GM12878 (cell line): ENCODE measurements at regions not wholly inside any gene's neighbourhood (a gene's known extent, or its start where the extent isn't known, plus 50 kb on each side); places are given as distances from the start of the nearest gene placed in this dataset.

Source experiments
- ATAC-seq: fragments of 200-7000 bp; cut with Tn5 transposase; 3 replicates; pipeline ENCODE4 v1.9.1; 2020; ENCODE audit warnings: mild to moderate bottlenecking, moderate library complexity
- BruUV-seq: library from RNA; stranded (reverse); fragments of 400-500 nt; replicated peaks from 2 replicates; lab custom pipeline; 2021; lab: Mats Ljungman, UMichigan
- CTCF ChIA-PET: fragments of 300-600 bp; sonication (Branson Sonifier 250); formaldehyde crosslinking; extraction: SDS; loops from one replicate; lab custom pipeline; 2021; ENCODE audit warnings: inconsistent platforms; lab: Yijun Ruan, JAX
- POLR2A ChIA-PET: fragments of 350-600 bp; formaldehyde crosslinking; extraction: SDS; loops from one replicate; lab custom pipeline; 2021; ENCODE audit warnings: inconsistent platforms; lab: Charles Lee
- RAD21 ChIA-PET: fragments of 300-600 bp; sonication (Branson Sonifier 250); formaldehyde crosslinking; loops from one replicate; lab custom pipeline; 2023; ENCODE audit warnings: antibody characterized with exemption; ENCODE audit not compliant: unreplicated experiment; lab: Charles Lee
- SMC1A ChIA-PET: fragments of 300-600 bp; sonication (Branson Sonifier 250); formaldehyde crosslinking; loops from one replicate; lab custom pipeline; 2023; ENCODE audit not compliant: unreplicated experiment, uncharacterized antibody; lab: Charles Lee
- DNase-seq: peaks from one replicate; pipeline ENCODE4 v3.0.0-alpha.2; 2011; ENCODE audit warnings: low read depth, low spot score
- FAIRE-seq: peaks from 3 replicates; lab custom pipeline; 2011; peaks lifted over from hg19 to GRCh38; lab: Jason Lieb, UNC
- H2AFZ ChIP-seq: 2 replicates; pipeline ENCODE4 v1.6.0; 2011; ENCODE audit warnings: low read depth, low read length, control low read depth; ENCODE audit not compliant: control insufficient read depth
- H3K27ac ChIP-seq: 2 replicates; pipeline ENCODE4 v1.5.1; 2011; ENCODE audit warnings: control low read depth; ENCODE audit not compliant: control insufficient read depth, insufficient read depth
- H3K27me3 ChIP-seq, 2 experiments: replicated peaks in 1 of 2; 2 replicates each; pipeline versions ENCODE4 v1.6.0 to v1.6.1; 2011; ENCODE audit warnings: low read length in 1 of 2; ENCODE audit not compliant: control insufficient read depth in 2 of 2, insufficient read depth in 2 of 2
- H3K36me3 ChIP-seq, 2 experiments: 2 replicates each; pipeline ENCODE4 v1.5.1; 2011; ENCODE audit warnings: low read length in 1 of 2; ENCODE audit not compliant: control insufficient read depth in 2 of 2, insufficient read depth in 2 of 2
- H3K4me1 ChIP-seq: 2 replicates; pipeline ENCODE4 v1.6.1; 2011; ENCODE audit warnings: mild to moderate bottlenecking, low read length, moderate library complexity, mixed read lengths; ENCODE audit not compliant: control insufficient read depth, insufficient read depth
- H3K4me2 ChIP-seq: 2 replicates; pipeline ENCODE4 v1.6.0; 2011; ENCODE audit warnings: control low read depth; ENCODE audit not compliant: control insufficient read depth, insufficient read depth
- H3K4me3 ChIP-seq: fragments of 200-600 bp; sonication (generic); 2 replicates; pipeline ENCODE4 v1.5.1; 2016
- H3K79me2 ChIP-seq: 2 replicates; pipeline ENCODE4 v1.6.0; 2011; ENCODE audit warnings: low read length; ENCODE audit not compliant: control insufficient read depth, insufficient read depth
- H3K9ac ChIP-seq: 2 replicates; pipeline ENCODE4 v1.8.0; 2011; ENCODE audit warnings: low read length, control low read depth, mixed read lengths; ENCODE audit not compliant: control insufficient read depth, insufficient read depth
- H3K9me3 ChIP-seq: replicated peaks from 3 replicates; pipeline ENCODE4 v1.5.1; 2011; ENCODE audit warnings: mild to moderate bottlenecking, low read length; ENCODE audit not compliant: control insufficient read depth, insufficient read depth
- H4K20me1 ChIP-seq: 2 replicates; pipeline ENCODE4 v1.6.0; 2011; ENCODE audit not compliant: control insufficient read depth, insufficient read depth
- BRCA1 ChIP-seq: IDR thresholded peaks from 2 replicates; pipeline ENCODE4 v1.6.1; 2011; ENCODE audit warnings: low read depth, low read length, improper control_type of control experiment
- CBX3 ChIP-seq: fragments of 200-600 bp; sonication (generic); IDR thresholded peaks from 2 replicates; pipeline ENCODE4 v1.6.1; 2016; ENCODE audit warnings: low read depth, borderline replicate concordance
- EED ChIP-seq: sonication (generic); IDR thresholded peaks from 2 replicates; pipeline ENCODE4 v1.6.1; 2016; ENCODE audit warnings: antibody characterized with exemption, low read depth
- ESRRA ChIP-seq: IDR thresholded peaks from 2 replicates; pipeline ENCODE4 v1.6.1; 2012; ENCODE audit warnings: mild to moderate bottlenecking, low read length, improper control_type of control experiment
- RBBP5 ChIP-seq: fragments of 200-600 bp; sonication (generic); conservative IDR thresholded peaks from 2 replicates; pipeline ENCODE4 v1.6.1; 2016
- SPI1 ChIP-seq: IDR thresholded peaks from 2 replicates; pipeline ENCODE4 v1.6.1; 2011; ENCODE audit warnings: low read depth, mild to moderate bottlenecking, low read length, moderate library complexity, borderline replicate concordance; ENCODE audit not compliant: insufficient read depth
- WGBS: methylation state at CpG from one replicate; pipeline ENCODE4 v1.1.6; 2016; ENCODE audit warnings: low lambda C conversion rate; ENCODE audit not compliant: insufficient replicate concordance, insufficient coverage; ENCODE audit errors: missing lambda C conversion rate; 5-methylcytosine and 5-hydroxymethylcytosine counted together
- in situ Hi-C: fragments of 300-500 bp; cut with MboI; formaldehyde crosslinking; loops from 9 replicates; pipeline ENCODE4 v1.14.3; 2018; ENCODE audit warnings: mixed read lengths
- intact Hi-C: fragments of 100-400 bp; cut with micrococcal nuclease; formaldehyde crosslinking; loops from one replicate; pipeline ENCODE4 v1.14.2; 2022; ENCODE audit not compliant: unreplicated experiment
- TF ChIP-seq, protein P1 (sequence below): fragments of 450-650 bp; IDR thresholded peaks from 2 replicates; pipeline ENCODE4 v1.6.1; 2017; ENCODE audit warnings: mild to moderate bottlenecking
- TF ChIP-seq, protein P2 (sequence below): fragments of 450-650 bp; IDR thresholded peaks from 2 replicates; pipeline ENCODE4 v1.6.1; 2017; ENCODE audit warnings: mild to moderate bottlenecking, moderate library complexity

DNA sequence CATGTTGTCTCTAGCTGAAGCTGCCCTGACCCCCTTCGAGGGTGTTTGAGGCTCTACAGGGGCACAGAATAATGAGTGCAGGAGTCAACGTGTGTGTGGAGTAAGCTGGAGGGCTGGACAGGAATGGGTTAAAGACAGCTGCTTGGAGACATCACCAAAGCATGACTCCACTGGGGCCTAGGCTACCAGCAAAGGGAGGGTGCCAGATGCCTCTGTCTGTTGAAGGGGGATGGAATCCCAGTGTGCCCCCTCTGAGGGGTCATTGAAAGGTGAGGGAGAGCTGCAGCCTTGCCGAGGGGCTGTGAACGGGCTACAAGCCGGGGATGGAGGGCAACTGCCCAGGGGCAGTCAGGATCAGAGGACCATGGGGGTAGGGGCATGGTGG is 51.7 kb upstream of the PODXL start:
- ATAC-seq: no peak
- no peaks in the 10 kb centered on the region for H4K20me1 ChIP-seq
- FAIRE-seq: no peak
- H3K79me2 ChIP-seq: no peaks in the 10 kb centered on the region
- BruUV-seq: no TSS peak
- TF ChIP-seq RBBP5 (no peak), CBX3 (no peak), EED (no peak)
- TF ChIP-seq, protein P1, sequence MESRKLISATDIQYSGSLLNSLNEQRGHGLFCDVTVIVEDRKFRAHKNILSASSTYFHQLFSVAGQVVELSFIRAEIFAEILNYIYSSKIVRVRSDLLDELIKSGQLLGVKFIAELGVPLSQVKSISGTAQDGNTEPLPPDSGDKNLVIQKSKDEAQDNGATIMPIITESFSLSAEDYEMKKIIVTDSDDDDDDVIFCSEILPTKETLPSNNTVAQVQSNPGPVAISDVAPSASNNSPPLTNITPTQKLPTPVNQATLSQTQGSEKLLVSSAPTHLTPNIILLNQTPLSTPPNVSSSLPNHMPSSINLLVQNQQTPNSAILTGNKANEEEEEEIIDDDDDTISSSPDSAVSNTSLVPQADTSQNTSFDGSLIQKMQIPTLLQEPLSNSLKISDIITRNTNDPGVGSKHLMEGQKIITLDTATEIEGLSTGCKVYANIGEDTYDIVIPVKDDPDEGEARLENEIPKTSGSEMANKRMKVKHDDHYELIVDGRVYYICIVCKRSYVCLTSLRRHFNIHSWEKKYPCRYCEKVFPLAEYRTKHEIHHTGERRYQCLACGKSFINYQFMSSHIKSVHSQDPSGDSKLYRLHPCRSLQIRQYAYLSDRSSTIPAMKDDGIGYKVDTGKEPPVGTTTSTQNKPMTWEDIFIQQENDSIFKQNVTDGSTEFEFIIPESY: no peak
- TF ChIP-seq, all 136 proteins: peak for 0
- no peak overlapping the region for H3K4me2 ChIP-seq
- ChIA-PET POLR2A (no interaction called here), RAD21 (no interaction called here), SMC1A (no interaction called here), CTCF (interaction anchor here (0.6 kb wide), 1 partner anchor 711 kb away, joined by 3 read pairs; no protein-coding TSS in a partner anchor)
- no peak overlapping the region for H2AFZ ChIP-seq
- no peak overlapping the region for H3K9ac ChIP-seq
- no peaks in the 10 kb centered on the region for H3K36me3 ChIP-seq
- intact Hi-C loops (no loop called here), in situ Hi-C loops (no loop called here)
- 46% methylated on average over 5 of the region's 5 CpGs for WGBS
- peaks cover 2 to 4% of the 10 kb centered on the region in 2 experiments; a peak in 2 of 4 replicates for H3K27me3 ChIP-seq
- DNase-seq: no peak
- H3K9me3 ChIP-seq: no peaks in the 10 kb centered on the region
- H3K4me3 ChIP-seq: no peak overlapping the region
- no peak overlapping the region for H3K27ac ChIP-seq
- H3K4me1 ChIP-seq: no peaks in the 10 kb centered on the region

DNA sequence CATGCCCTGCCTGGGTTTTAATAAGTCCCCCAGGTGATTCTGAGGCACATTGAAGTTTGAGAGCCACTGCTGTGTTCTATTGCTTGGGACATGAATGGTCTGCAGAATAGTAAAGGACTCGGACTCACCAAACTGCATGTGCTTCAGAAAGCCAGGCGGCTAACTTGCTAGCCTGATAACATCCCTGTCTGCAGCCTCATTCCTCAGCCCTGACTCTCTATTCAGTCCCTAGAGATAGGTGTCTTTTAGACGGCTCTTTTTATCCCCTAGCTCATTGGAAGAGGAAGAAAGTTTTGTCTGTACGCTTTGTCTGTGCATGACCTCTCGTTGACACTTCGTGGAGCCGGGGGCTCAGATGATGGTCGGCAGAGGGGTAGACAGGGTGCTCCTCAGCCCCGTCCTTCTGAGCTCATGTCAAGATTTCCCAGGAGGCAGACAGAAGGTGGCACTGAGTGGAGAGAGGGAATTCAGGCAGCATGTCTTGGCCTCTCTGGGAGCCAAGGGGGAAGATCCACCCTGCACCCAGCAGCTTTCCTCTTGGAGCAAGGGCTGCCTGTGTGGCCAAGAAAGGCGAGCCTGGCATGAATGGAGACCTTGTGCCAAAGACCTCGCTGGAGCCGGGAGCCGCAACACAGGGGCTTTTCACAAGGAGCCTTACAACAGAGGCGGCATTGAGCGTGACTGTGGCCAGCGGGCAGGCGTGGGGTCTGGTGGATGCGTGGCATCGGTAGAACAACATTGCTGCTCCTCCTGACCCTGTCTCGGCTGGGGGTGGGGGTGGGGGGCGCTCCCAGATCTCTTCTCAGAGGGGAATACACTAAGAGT is 51.1 kb upstream of the PODXL start:
- intact Hi-C loops: no loop called here
- ChIA-PET RAD21 (no interaction called here), CTCF (interaction anchor here (0.6 to 1.1 kb wide), 2 partner anchors 22 to 711 kb away, joined by 3 read pairs; no protein-coding TSS in a partner anchor)

More for the DNA sequence above, 51.1 kb upstream of the PODXL start:
- Histone ChIP-seq H3K4me2 (no peak overlapping the region), H4K20me1 (no peaks in the 10 kb centered on the region), H3K27ac (no peak overlapping the region), H3K9me3 (no peaks in the 10 kb centered on the region), H3K36me3 (no peaks in the 10 kb centered on the region), H3K4me1 (no peaks in the 10 kb centered on the region), H3K4me3 (no peak overlapping the region), H2AFZ (no peak overlapping the region), H3K79me2 (no peaks in the 10 kb centered on the region), H3K27me3 (peaks cover 2 to 4% of the 10 kb centered on the region in 2 experiments; a peak in 2 of 4 replicates), H3K9ac (no peak overlapping the region)
- no peak for FAIRE-seq
- WGBS: 60% methylated on average over 21 of the region's 21 CpGs
- TF ChIP-seq BRCA1 (no peak), SPI1 (no peak), ESRRA (no peak)
- TF ChIP-seq, protein P2, sequence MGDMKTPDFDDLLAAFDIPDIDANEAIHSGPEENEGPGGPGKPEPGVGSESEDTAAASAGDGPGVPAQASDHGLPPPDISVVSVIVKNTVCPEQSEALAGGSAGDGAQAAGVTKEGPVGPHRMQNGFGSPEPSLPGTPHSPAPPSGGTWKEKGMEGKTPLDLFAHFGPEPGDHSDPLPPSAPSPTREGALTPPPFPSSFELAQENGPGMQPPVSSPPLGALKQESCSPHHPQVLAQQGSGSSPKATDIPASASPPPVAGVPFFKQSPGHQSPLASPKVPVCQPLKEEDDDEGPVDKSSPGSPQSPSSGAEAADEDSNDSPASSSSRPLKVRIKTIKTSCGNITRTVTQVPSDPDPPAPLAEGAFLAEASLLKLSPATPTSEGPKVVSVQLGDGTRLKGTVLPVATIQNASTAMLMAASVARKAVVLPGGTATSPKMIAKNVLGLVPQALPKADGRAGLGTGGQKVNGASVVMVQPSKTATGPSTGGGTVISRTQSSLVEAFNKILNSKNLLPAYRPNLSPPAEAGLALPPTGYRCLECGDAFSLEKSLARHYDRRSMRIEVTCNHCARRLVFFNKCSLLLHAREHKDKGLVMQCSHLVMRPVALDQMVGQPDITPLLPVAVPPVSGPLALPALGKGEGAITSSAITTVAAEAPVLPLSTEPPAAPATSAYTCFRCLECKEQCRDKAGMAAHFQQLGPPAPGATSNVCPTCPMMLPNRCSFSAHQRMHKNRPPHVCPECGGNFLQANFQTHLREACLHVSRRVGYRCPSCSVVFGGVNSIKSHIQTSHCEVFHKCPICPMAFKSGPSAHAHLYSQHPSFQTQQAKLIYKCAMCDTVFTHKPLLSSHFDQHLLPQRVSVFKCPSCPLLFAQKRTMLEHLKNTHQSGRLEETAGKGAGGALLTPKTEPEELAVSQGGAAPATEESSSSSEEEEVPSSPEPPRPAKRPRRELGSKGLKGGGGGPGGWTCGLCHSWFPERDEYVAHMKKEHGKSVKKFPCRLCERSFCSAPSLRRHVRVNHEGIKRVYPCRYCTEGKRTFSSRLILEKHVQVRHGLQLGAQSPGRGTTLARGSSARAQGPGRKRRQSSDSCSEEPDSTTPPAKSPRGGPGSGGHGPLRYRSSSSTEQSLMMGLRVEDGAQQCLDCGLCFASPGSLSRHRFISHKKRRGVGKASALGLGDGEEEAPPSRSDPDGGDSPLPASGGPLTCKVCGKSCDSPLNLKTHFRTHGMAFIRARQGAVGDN: no peak
- in situ Hi-C loops: no loop called here
- no TSS peak for BruUV-seq
- ChIA-PET SMC1A (no interaction called here), POLR2A (no interaction called here)
- DNase-seq: no peak
- no peak for ATAC-seq
